Kidney (tissue), 13 donors: ENCODE measurements at regions not wholly inside any gene's neighbourhood (a gene's known extent, or its start where the extent isn't known, plus 50 kb on each side); places are given as distances from the start of the nearest gene placed in this dataset.

Source experiments
- DNase-seq, 5 donors: peaks; one replicate each; pipeline ENCODE4 v3.0.0-alpha.2; 2013 to 2020
- FAIRE-seq: peaks from 2 replicates; lab custom pipeline; 2012; peaks lifted over from hg19 to GRCh38; lab: Jason Lieb, UNC
- H3K27ac ChIP-seq, 2 donors: one replicate each; pipeline ENCODE4 v1.7.0; 2013; ENCODE audit warnings: low read depth in 2 of 2, low read length in 2 of 2, inconsistent platforms in 1 of 2
- H3K27me3 ChIP-seq: one replicate; pipeline ENCODE4 v1.7.1; 2013; ENCODE audit warnings: low read length, inconsistent platforms; ENCODE audit not compliant: control insufficient read depth, insufficient read depth
- H3K36me3 ChIP-seq, 3 donors: one replicate each; pipeline versions ENCODE4 v1.7.0 to v1.7.1; 2013; ENCODE audit warnings: low read length in 3 of 3, control low read depth in 1 of 3, inconsistent platforms in 1 of 3; ENCODE audit not compliant: insufficient read depth in 3 of 3, control insufficient read depth in 2 of 3
- H3K4me1 ChIP-seq, 3 donors: one replicate each; pipeline versions ENCODE4 v1.7.0 to v1.7.1; 2013; ENCODE audit warnings: low read length in 3 of 3, inconsistent platforms in 1 of 3, low read depth in 1 of 3; ENCODE audit not compliant: control insufficient read depth in 2 of 3, insufficient read depth in 2 of 3
- H3K4me3 ChIP-seq, 3 donors: one replicate each; pipeline versions ENCODE4 v1.7.0 to v1.8.1; 2013; ENCODE audit warnings: low read length in 3 of 3, control low read depth in 1 of 3, inconsistent platforms in 1 of 3
- H3K9ac ChIP-seq, 3 donors: one replicate each; pipeline versions ENCODE4 v1.7.0 to v1.7.1; 2013; ENCODE audit warnings: low read length in 3 of 3, control low read depth in 1 of 3, inconsistent platforms in 1 of 3
- H3K9me3 ChIP-seq, 3 donors: one replicate each; pipeline versions ENCODE4 v1.7.0 to v1.7.1; 2013; ENCODE audit warnings: low read length in 3 of 3, control low read depth in 1 of 3, inconsistent platforms in 1 of 3; ENCODE audit not compliant: control insufficient read depth in 2 of 3, insufficient read depth in 1 of 3
- CTCF ChIP-seq: IDR thresholded peaks from 3 replicates; pipeline ENCODE4 v1.5.1; 2012; ENCODE audit warnings: mild to moderate bottlenecking, moderate library complexity, borderline replicate concordance; ENCODE audit not compliant: insufficient read depth; ENCODE audit errors: extremely low read depth
- intact Hi-C: fragments of 100-400 bp; cut with DNase I; formaldehyde crosslinking; loops from one replicate; pipeline ENCODE4 v1.11.1; 2022
- donor health status: control.
- donor health status: control.
- donor health status: control.
- donor health status: control.
- donor health status: control.
- donor health status: DM: yes; HTN: yes; CAD: no.
- donor health status: Normal renal cell carcinoma (clear cell type).

- Histone ChIP-seq H3K27ac (no peak overlapping the region), H3K9me3 (peaks cover 0 to 11% (median 2%) of the 10 kb centered on the region in 3 donors), H3K36me3 (no peaks in the 10 kb centered on the region), H3K9ac (no peak overlapping the region), H3K4me3 (no peak overlapping the region), H3K4me1 (no peaks in the 10 kb centered on the region), H3K27me3 (peaks cover 2% of the 10 kb centered on the region)
- TF ChIP-seq CTCF: no peak
- FAIRE-seq (no peak), DNase-seq (no peak)
- intact Hi-C loops: no loop called here
Observed at GRCh38 chr5:1939256-1939655, 56.5 kb upstream of the IRX4 start.

- peaks cover 0 to 11% (median 2%) of the 10 kb centered on the region in 3 donors for H3K9me3 ChIP-seq
- H3K4me3 ChIP-seq: no peak overlapping the region
- TF ChIP-seq CTCF: no peak
- FAIRE-seq (no peak), DNase-seq (no peak)
- no peaks in the 10 kb centered on the region for H3K4me1 ChIP-seq
- H3K36me3 ChIP-seq: no peaks in the 10 kb centered on the region
- no peak overlapping the region for H3K9ac ChIP-seq
- H3K27ac ChIP-seq: no peak overlapping the region
- intact Hi-C loops: no loop called here
- H3K27me3 ChIP-seq: peaks cover 2% of the 10 kb centered on the region
Observed at GRCh38 chr5:1938310-1939000, 55.7 kb upstream of the IRX4 start.

- no peak overlapping the region for H3K9ac ChIP-seq
- intact Hi-C loops: no loop called here
- no peak overlapping the region for H3K27ac ChIP-seq
- H3K36me3 ChIP-seq: no peaks in the 10 kb centered on the region
- DNase-seq: no peak
- FAIRE-seq: no peak
- H3K27me3 ChIP-seq: peaks cover 1% of the 10 kb centered on the region
- H3K9me3 ChIP-seq: peaks cover 0 to 8% (median 2%) of the 10 kb centered on the region in 3 donors
- H3K4me3 ChIP-seq: no peak overlapping the region
- no peak for TF ChIP-seq CTCF
- H3K4me1 ChIP-seq: no peaks in the 10 kb centered on the region
Observed at GRCh38 chr5:1937590-1937989, 54.9 kb upstream of the IRX4 start.

GRCh38 chr5:1936901-1937300, 54.2 kb upstream of the IRX4 start:
- H3K4me1 ChIP-seq: no peaks in the 10 kb centered on the region
- intact Hi-C loops: no loop called here
- H3K36me3 ChIP-seq: no peaks in the 10 kb centered on the region
- TF ChIP-seq CTCF: no peak
- DNase-seq: no peak
- no peak for FAIRE-seq
- H3K27ac ChIP-seq: no peak overlapping the region
- no peak overlapping the region for H3K4me3 ChIP-seq
- no peak overlapping the region for H3K9ac ChIP-seq
- peaks cover 2% of the 10 kb centered on the region for H3K27me3 ChIP-seq
- H3K9me3 ChIP-seq: peaks cover 0 to 4% (median 2%) of the 10 kb centered on the region in 3 donors
